ENCODE measurements at regions not wholly inside any gene's neighbourhood (a gene's known extent, or its start where the extent isn't known, plus 50 kb on each side); places are given as distances from the start of the nearest gene placed in this dataset.
A peak's percentile ranks its signal among the peaks of the same experiment; 100 is the strongest.

DNA sequence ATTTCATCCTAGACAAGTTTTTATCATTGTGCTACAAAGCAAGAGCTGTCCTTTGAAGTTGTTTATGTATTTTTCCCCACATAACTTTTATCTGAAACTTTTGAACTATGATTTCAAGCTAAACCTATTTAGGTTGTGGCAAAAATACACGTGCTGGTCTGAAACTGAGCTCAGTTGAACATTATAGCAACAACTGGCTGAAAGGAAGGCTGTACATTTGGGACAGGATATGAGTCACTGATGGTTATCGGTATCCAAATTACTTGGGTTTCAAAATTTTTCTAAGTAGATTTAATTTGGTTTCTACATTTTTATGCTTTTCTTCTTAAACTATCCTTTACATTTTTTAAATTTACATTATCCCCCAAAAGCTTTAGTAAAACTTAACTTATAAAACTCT lies 627.3 kb upstream of the NUDT12 start:
- peak; percentile 45 for DNase-seq (ENCODE audit: low spot score)

- DNase-seq (ENCODE audit: low spot score), result no peak
Measured at GRCh38 chr5:104189031-104189430, 626.4 kb upstream of the NUDT12 start.

GRCh38 chr5:104187656-104188055 lies 625.1 kb upstream of the NUDT12 start:
- DNase-seq (ENCODE audit: low spot score), result no peak

DNA sequence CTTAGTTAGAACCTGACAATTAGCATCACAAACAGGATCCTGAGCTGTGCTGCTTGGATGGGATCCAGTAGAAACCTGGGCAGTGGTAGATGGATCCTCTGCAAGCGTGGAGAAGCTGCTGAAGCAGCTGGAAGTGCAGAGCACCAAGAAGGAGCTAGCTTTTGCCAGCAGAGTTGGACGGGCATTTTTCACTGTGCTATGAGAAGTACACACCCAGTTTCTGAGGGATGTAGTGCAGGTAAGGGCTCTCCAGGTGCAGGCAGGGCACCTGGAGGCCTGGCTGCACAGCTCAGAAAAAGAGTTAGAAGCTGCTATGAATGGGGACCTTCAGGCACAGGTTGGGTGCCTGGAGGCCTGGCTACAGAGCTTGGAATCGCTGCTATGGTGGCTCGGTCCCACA lies 623.9 kb upstream of the NUDT12 start:
- no peak for DNase-seq (ENCODE audit: low spot score)

- no peak for DNase-seq (ENCODE audit: low spot score)
Measured at GRCh38 chr5:104186100-104186499, 623.5 kb upstream of the NUDT12 start.

- DNase-seq (ENCODE audit: low spot score), result no peak
Measured at GRCh38 chr5:104184264-104184663, 621.7 kb upstream of the NUDT12 start.

GRCh38 chr5:104178829-104179456 lies 616.4 kb upstream of the NUDT12 start:
- DNase-seq (ENCODE audit: low spot score), result peak; percentile 73

DNA sequence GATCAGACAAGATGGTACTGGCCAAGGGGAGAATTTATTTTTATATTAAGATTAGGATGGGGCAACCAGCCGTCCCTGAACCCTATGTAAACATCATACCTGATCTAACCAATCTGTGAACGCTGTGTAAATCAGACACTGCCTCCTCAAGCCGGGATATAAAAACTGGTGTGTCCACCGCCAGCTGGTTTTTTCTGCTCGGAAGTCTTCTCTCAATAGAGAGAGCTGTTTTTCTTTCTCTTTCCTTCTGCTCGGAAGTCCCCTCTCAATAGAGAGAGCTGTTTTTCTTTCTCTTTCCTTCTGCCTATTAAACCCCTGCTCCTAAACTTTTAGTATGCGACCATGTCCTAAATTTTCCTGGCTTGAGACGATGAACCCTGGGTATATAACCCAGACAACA lies 615.5 kb upstream of the NUDT12 start:
- no peak for DNase-seq (ENCODE audit: low spot score)

- DNase-seq (ENCODE audit: low spot score), result no peak
Measured at GRCh38 chr5:104177651-104178050, 615.1 kb upstream of the NUDT12 start.

DNA sequence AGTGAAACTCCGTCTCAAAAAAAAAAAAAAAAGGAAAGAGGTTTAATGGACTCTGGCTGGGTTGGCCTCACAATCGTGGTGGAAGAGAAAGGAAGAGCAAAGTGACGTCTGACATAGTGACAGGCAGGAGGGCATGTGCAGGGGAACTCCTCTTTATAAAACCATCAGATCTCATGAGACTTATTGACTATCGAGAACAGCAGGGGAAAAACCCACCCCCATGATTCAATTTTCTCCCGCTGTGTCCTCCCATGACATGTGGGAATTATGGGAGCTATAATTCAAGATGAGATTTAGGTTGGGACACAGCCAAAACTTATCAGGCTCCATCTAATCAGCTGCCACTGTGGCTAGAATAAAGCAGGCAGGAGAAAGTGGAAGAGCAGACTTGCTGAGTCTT lies 610.4 kb upstream of the NUDT12 start:
- DNase-seq (ENCODE audit: low spot score), result no peak

GRCh38 chr5:104171958-104172690 lies 609.5 kb upstream of the NUDT12 start:
- no peak for DNase-seq (ENCODE audit: low spot score)

- DNase-seq (ENCODE audit: low spot score), result no peak
Measured at GRCh38 chr5:104170926-104171325, 608.3 kb upstream of the NUDT12 start.

DNA sequence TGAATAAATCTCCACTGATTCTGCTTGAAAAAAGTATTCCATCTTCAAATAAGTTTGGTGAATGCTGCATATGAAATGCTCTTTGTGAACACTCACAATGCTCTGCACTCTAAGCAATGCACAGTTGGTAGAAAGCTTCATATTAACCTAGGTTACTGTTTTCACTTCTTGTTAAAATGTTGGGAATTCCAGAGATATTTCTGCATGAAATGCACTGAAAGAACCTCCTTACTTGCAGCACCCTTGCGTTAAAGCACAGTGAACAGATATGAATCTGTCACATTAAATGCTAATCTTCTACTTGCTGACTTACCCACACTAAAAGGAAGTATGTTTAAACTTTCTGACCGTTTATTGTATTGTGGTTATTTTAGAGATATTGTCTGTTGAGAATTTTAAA lies 584.1 kb upstream of the NUDT12 start:
- no peak for DNase-seq (ENCODE audit: low spot score)

DNA sequence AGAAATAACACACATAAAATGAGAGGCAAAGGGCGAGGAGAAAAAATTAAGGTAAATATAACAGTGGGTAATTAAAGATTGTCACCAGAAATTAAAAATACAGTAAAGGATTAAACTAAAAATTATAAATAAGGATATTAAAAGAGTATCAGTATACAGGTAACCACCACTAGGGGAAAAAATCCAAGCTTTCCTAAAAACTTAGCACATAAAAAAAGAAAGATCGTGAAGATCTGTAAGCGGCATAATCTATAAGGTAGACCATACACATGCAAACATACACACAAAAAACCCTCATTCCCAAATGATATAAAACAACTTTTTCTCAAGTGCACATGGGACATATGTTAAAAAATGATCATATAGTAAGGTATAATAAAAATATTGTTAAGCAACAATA lies 577.3 kb upstream of the NUDT12 start:
- no peak for DNase-seq (ENCODE audit: low spot score)

DNA sequence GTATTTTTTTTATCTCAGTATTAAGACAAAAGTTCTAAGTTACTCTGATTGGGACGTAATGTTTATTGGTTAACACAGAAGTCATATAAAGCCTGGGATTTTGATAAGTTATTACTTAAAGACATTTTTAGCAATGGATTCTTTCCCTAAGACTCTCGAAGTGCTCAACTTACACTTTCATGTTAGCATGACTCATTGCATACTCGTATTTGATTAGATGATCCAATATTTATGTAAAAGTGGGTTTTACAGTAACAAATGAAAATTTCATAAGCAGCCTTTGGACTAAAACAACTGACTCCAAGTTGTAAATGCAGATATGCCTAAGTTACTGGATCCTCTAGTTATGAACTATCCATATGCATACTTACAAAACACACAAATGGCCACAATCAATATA lies 567.7 kb upstream of the NUDT12 start:
- no peak for DNase-seq (ENCODE audit: low spot score)

DNA sequence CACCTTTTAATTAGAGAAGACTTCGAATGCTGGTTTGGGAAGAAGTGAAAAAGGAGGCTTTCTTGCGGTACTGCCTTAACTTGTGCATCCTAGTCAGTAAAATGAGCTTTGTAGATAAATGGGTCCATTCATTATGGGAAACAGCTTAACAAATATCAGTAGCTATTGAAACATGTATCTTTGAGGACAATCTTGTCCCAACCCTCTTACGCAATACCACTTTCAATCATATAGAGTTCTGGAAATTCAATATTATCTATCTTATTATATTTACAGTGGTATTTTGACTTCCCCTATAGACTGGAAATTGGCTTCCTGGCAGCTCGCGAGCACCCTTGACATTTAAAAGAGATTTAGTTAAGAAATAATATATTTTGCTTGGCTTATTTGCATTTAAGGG lies 565.8 kb upstream of the NUDT12 start:
- DNase-seq (ENCODE audit: low spot score), result no peak

DNA sequence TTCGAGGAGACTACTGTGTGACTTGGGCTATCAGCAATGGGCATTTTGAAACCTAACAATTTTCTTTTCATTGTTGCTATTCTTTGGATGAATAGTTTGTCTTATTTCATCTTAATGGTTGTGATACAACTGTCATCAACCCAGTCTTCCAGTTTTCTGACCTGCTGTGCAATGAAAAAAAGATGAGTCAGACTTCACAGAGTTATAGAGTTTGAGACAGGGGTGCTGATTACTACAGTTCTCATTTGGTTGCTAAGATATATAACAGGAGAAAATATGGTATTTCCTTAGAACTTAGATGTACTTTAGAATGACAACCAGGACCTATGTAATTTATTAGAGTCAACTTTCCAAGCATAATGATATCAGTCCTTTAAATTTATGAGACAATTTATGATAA lies 564.4 kb upstream of the NUDT12 start:
- no peak for DNase-seq (ENCODE audit: low spot score)

DNA sequence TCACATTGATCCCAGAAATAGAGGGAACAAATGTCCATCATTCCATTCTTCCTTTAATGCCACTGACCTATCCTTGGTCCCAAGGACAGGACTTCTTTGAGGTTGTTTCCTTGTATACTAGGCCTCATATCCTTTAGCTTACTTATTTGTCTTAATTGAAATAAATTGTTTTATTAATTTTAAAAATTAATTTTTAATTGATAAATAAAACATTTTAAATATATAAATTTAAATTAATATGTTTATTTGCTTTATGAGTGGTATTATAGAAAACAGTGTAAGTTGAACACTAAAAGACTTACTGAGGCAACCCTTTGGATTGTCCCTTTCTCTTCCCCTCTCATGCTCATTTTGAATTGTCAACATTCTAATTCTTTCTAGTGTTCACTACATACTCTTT lies 556.9 kb upstream of the NUDT12 start:
- no peak for DNase-seq (ENCODE audit: low spot score)

DNA sequence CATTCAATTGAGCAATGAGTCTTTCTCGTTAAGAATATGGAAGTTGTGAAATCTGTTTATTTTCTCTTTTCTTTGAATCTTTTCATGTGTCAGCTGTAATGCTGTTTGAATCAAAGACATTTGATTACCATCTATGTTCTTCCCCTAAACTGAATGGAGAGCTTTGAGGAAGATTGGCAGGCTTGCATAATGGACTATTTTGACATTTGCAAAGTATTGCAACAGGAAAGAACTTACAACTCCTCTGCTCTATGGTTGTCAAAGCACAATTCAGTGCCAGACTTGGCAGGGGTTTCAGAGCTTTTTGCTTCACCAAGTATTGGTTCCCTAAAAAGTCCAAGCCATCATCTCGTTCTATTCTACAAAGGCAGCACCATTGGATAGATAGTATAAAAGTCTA lies 549.0 kb upstream of the NUDT12 start:
- DNase-seq (ENCODE audit: low spot score), result peak; percentile 10

DNA sequence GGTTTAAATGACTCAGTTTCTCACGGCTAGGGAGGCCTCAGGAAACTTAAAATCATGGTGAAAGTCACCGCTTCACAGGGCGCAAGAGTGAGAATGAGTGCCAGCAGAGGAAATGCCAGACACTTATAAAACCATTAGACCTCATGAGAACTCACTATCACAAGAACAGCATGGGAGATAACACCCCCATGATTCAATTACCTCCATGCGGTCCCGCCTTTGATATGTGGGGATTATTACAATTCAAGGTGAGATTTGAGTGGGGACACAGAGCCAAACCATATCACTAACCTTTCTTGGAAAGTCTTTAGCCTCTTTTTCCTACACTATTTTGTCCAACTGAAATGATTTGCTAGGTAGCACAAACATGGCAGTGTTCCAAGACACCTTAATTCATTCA lies 533.9 kb upstream of the NUDT12 start:
- no peak for DNase-seq (ENCODE audit: low spot score)

DNA sequence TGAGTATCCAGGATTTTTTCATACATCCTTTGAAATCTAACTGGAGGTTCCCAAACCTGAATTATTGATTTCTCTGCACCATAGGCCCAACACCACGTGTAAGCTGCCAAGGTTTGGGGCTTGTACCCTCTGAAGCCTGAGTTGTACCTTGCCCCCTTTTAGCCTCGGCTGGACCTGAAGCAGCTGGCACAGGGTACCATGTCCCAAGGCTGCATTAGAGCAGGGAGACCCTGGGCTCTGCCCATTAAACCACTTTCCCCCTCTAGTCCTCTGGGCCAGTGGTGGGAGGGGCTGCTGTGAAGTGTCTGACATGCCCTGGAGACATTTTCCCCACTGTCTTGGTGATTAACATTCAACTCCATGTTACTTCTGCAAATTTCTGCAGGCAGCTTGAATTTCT lies 532.9 kb upstream of the NUDT12 start:
- DNase-seq (ENCODE audit: low spot score), result no peak

GRCh38 chr5:104088876-104089778 lies 526.5 kb upstream of the NUDT12 start:
- DNase-seq (ENCODE audit: low spot score), result peak; percentile 11

- DNase-seq (ENCODE audit: low spot score), result no peak
Measured at GRCh38 chr5:104084896-104085295, 522.3 kb upstream of the NUDT12 start.

Measured in COLO829 (cell line).